ENCODE measurements at regions not wholly inside any gene's neighbourhood (a gene's known extent, or its start where the extent isn't known, plus 50 kb on each side); places are given as distances from the start of the nearest gene placed in this dataset.
"Not testable (repeated sequence)": the region's sequence is repeated elsewhere in the genome, so short reads cannot be mapped to it uniquely, and the experiment has no call there.

- no peak for DNase-seq (ENCODE audit: low read depth)
These were observed 539.2 kb upstream of the POT1 start for GRCh38 chr7:125468855-125469174.

- DNase-seq (ENCODE audit: low read depth): no peak
These were observed 538.6 kb upstream of the POT1 start for GRCh38 chr7:125467996-125468854.

DNA sequence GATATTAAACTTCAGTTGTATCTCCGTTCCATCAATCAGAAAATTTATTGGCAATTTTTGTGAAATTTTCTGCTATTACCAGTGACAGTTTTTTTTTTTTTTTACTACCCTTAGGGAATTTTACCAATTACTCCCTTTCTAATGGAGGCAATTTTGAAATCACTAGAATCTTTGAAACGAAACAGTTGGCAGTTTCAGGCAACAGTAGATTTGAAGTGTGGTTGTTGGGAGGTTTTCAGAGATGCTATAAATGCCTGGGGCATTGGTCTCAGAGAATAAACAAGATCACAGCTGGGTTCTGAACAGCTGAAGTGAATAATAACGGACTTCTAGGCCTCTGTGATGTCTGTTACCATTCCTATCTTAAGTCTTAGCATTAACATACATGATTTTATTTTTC, 535.9 kb upstream of the POT1 start:
- no peak for DNase-seq (ENCODE audit: low read depth)

GRCh38 chr7:125462615-125463014, 533.0 kb upstream of the POT1 start:
- DNase-seq (ENCODE audit: low read depth): no peak

DNA sequence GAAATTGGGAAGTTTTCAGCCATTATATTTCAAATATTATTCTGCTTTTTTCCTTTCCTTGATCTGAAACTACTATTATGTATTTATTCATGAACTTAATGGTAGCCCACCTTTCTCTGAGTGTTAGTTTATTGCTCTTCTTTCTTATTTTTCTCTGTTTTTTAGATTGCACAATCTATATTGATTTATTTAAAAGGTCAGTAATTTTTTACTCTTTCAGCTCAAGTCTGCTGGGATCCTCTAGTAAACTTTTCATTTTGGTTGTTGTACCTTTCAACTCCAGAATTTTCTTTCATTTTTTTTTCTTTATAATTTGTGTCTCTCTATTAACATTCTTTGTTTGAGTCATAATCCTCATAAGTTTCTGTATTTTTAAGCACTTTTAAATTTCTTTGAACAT, 529.4 kb upstream of the POT1 start:
- no peak for DNase-seq (ENCODE audit: low read depth)

- no peak for DNase-seq (ENCODE audit: low read depth)
These were observed 521.1 kb upstream of the POT1 start for GRCh38 chr7:125450749-125451148.

DNA sequence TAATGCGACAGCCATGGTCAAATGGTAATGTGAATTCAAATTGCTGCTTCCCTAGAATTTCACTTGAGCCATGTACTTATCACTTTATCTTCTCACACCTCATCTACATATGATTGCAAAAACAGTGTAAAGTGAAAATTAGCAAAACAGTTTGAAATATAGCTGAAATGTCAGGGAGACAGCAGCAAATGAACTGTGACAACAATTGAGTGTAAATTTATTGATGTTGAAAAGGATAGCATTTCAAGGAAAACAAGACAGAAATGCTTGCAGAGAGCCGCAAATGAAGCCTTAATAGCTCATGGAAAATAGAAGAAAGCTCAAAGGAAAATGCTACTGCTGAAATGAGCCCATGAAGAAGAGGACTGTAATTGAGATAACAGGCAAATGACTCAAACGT, 516.2 kb upstream of the POT1 start:
- no peak for DNase-seq (ENCODE audit: low read depth)

DNA sequence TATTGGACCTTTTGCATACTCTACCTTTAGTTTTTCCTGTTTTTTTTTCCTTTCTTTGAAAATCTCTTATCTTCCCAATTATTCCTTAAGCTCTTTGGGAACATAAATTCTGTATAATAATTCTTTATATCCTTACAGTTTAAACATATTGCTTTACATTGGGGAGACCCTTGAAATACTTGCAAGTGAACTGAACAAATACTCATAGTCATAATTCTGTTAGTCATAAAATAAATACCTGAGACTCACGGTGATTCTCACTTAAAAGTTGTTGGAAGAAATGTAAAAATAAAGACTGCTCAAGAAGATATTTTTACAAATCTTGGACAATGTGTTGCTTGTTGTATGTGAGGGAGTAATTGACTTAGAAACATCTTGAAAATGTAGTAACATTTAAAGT, 515.2 kb upstream of the POT1 start:
- DNase-seq (ENCODE audit: low read depth): no peak

DNA sequence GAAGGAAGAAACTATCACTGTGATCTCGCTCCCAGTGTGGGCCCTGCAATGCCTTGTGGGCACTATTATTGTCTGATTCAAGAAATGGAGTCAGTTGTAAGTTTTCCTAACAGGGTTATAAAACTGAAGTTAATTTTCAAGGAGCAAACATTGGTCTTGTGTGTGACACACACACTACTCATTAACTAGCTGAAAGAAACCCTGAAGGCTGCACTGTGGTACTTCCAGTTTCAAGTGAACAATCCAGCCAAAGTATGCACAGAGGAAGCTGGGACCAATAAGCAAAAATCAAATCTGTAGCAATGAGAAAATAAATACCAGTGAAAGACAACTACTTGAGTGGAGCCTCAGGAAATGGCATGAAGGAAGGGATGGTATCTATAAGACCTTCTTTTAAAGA, 506.6 kb upstream of the POT1 start:
- DNase-seq (ENCODE audit: low read depth): no peak

DNA sequence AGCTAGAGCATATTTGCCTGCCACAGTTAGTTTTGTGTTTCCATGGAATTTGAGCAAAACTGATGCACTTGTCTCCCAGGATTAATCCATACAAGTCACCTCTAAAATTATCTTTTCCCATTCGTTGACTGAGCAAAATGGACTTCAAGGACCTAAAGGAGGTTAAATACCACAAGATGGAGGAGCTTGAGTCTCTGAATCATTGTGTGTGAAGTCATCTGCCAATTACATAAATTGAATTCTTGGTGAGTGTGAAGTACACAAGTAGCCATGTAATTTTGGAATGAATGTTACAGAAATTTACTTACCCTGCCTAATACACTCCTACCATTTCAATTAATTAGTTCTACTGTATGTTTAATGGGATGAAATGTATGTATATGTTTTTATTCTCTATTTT, 501.7 kb upstream of the POT1 start:
- no peak for DNase-seq (ENCODE audit: low read depth)

DNA sequence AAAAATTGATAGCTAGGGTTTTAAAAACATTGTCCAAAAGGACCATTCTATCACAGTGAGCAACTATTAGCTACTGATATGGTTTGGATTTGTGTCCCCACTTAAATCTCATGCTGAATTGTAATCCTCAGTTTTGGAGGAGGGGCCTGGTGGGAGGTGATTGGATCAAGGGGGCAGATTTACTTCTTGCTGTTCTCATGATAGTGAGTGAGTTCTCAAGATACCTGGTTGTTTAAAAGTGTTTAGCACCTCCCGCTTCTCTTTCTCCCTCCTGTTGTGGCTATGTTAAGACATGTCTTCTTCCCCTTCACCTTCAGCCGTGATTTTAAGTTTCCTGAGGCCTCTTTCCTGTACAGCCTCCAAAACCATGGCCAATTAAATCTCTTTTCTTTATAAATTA, 500.4 kb upstream of the POT1 start:
- DNase-seq (ENCODE audit: low read depth): no peak

DNA sequence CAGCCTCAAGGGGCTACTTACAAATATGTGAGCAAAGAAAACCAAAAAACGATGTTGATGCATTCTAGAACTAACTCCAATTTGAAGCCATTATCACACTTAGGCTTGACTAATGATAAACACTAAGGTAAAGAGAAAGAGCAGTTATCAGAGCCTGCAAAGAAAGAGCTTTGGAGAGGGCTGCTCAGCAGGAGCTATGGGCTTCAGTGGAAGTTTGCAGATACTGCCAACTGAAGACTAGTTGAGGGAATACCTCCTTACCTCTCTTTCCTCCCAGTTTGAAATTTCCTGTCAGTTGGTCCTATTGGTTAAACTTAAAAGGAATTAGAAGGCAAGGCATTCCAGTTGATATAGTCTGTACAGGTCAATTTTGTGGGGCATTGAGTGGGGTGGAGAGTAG, 498.1 kb upstream of the POT1 start:
- no peak for DNase-seq (ENCODE audit: low read depth)

DNA sequence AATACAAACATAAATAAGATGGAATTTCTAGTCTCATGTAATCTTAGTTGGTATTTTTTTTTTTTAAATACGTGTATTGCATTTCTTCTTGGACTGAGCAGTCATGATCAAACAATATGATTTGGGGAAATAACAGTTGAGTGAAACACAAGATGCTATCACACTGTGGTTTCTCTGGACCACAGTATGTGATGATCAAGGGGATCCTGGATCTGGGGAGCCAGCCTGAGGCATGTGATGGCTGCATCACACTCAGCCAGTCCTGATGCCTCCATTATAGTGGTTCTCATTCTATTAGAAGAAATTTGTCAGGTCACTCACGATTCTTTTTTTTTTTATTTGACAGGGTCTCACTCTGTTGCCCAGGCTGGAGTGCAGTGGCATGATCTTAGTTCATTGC, 495.9 kb upstream of the POT1 start:
- no peak for DNase-seq (ENCODE audit: low read depth)

GRCh38 chr7:125424721-125425120, 495.1 kb upstream of the POT1 start:
- no peak for DNase-seq (ENCODE audit: low read depth)

DNA sequence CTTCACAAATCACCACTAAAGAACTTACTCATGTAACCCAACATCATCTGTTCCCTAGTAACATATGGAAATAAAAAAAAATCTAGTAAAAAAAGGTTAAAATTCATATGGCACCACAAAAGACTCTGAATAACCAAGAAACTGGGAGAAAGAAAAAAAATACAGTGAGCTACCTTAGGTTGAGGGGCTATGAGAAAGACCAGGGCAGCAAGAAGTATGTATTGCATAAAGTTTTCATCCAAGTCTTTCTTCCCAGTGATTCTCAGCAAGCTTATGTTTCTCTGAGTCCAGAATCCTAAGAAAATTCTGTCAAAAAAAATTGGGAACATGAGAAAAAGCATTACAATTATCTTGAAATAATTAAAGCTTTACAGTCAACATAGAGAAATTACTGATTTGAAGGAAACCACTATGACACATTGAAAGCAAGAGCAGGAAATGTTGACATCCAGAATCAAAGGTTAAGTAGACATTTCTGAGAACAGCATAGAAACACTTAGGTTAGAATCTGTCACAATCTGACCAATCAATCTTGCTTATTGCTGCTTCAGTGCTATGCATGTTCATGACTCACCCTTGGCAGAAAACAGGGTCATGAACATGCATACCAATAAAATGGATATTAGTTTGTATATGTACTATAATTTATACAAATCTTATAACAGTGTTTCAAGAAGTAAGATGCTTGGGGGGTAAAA, 494.0 kb upstream of the POT1 start:
- DNase-seq (ENCODE audit: low read depth): no peak

DNA sequence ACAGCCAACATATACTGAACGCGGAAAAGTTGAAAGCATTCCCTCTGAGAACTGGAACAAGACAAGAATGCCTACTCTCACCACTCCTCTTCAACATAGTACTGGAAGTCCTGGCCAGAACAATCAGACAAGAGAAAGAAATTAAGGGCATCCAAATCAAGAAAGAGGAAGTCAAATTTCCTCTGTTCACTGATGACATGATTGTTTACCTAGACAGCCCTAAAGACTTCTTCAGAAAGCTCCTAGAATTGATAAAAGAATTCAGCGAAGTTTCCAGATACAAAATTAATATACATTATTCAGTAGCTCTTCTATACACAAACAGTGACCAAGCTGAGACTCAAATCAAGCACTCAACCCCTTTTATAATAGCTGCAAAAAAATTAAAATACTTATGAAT, 491.8 kb upstream of the POT1 start:
- not testable (repeated sequence) for DNase-seq (ENCODE audit: low read depth)

GRCh38 chr7:125412890-125413665, 483.5 kb upstream of the POT1 start:
- DNase-seq (ENCODE audit: low read depth): no peak

GRCh38 chr7:125409921-125410320, 480.3 kb upstream of the POT1 start:
- DNase-seq (ENCODE audit: low read depth): no peak

DNA sequence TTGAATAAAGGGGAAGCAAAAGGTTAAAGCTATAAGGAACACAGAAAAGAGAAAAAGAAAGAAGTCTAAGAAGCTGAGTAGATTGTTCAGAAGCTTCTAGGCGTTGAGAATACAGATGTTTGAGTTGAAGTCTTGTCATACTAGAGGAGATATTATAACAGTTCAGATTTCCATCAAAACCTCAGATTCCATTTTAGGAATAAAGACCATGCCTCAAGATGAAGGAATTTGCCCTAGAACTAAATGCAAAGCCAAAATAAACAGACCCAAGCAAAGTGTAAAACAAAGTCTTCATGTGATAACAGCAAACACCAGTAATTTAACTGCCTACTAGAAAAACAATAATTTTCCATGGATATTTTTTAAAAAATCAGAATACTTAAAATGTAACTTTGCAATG, 476.5 kb upstream of the POT1 start:
- no peak for DNase-seq (ENCODE audit: low read depth)

GRCh38 chr7:125399408-125399807, 469.8 kb upstream of the POT1 start:
- no peak for DNase-seq (ENCODE audit: low read depth)

DNA sequence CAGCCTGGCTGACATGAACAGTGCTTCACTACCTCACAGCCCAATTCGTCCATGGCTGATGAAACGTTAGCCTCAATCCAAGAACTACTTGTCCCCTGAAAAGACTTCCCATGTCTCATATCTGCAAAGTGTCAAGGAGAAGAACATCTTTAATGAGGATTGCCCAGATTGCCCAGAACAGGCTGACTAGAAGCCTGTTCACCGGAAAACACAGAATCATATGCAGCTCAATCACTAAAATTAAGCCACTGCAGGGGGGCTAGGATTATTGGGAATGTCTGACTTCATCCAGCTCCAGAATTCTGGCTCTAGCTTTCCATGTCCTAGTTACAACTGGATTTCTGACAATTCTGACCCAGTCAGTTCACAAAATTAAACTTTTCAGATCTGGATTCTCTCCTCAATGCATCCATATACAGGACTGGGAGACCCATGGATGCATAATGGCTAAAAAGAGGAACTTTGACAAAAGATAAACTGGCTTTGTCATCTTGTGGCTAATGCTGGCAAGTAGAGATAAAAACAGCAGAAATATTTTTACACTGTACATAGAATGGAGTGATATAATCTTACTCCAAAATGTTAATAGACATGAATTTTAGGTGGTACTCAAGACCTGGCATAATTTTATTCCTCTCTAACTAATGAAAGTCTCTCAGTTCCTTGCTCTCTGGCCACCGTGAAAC, 467.0 kb upstream of the POT1 start:
- no peak for DNase-seq (ENCODE audit: low read depth)

GRCh38 chr7:125391921-125392320, 462.3 kb upstream of the POT1 start:
- DNase-seq (ENCODE audit: low read depth): no peak

All from forelimb muscle (tissue), 1 donor.